ENCODE measurements at regions not wholly inside any gene's neighbourhood (a gene's known extent, or its start where the extent isn't known, plus 50 kb on each side); places are given as distances from the start of the nearest gene placed in this dataset.
"Not testable (repeated sequence)": the region's sequence is repeated elsewhere in the genome, so short reads cannot be mapped to it uniquely, and the experiment has no call there.

DNA sequence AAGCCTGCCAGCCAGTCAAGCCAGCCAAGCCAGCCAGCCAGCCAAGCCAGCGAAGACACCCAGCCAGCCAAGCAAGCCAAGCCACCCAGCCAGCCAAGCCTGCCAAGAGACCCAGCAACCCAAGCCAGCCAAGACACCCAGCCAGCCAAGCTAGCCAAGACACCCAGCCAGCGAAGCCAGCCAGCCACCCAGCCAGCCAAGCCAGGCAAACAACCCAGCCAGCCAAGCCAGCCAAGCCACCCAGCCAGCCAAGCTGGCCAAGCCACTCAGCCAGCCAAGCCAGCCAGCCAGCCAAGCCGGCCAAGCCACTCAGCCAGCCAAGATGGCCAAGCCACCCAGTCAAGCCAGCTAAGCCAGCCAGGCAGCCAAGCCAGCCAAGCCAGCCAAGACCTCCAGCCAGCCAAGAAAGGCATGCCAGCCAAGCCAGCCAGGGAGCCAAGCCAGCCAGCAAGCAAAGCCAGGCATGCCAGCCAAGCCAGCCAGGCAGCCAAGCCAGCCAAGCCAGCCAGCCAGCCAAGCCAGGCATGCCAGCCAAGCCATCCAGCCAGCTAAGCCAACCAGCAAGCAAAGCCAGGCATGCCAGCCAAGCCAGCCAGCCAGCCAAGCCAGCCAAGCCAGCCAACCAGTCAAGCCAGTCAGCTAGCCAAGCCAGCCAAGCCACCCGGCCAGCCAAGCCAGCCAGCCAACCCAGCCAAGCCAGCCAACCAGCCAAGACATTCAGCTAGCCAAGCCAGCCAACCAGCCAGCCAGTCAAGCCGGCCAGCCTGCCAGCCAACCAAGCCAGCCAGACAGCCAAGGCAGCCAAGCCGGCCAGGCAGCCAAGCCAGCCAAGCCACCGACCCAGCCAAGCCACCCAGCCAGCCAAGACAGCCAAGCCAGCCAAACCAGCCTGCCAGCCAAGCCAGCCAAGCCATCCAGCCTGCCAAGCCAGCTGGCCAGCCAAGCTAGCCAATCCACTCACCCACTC lies 323.8 kb upstream of the PLGLB2 start:
- DNase-seq (ENCODE audit: low spot score); H3K4me1 Mint-ChIP-seq (ENCODE audit: low read depth); H3K4me3 Mint-ChIP-seq; H3K9me3 Mint-ChIP-seq; H3K27ac Mint-ChIP-seq; H3K27me3 Mint-ChIP-seq (ENCODE audit: insufficient read depth); H3K36me3 Mint-ChIP-seq (ENCODE audit: low read depth); intact Hi-C loops (cut with micrococcal nuclease): not testable (repeated sequence)

DNA sequence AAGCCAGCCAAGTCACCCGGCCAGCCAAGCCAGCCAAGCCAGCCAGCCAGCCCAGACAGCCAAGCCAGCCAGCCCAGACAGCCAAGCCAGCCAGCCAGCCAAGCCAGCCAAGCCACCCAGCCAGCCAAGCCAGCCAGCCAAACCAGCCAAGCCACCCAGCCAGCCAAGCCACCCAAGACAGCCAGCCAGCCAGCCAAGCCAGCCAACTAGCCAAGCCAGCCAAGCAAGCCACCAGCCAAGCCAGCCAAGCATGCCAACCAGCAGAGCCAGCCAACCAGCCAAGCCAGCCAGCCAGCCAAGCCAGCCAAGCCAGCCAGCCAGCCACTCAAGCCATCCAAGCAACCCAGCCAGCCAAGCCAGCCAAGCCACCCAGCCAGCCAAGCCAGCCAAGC lies 323.1 kb upstream of the PLGLB2 start:
- intact Hi-C loops (cut with micrococcal nuclease); H3K4me3 Mint-ChIP-seq; H3K36me3 Mint-ChIP-seq (ENCODE audit: low read depth); H3K4me1 Mint-ChIP-seq (ENCODE audit: low read depth); H3K27me3 Mint-ChIP-seq (ENCODE audit: insufficient read depth); H3K9me3 Mint-ChIP-seq; DNase-seq (ENCODE audit: low spot score); H3K27ac Mint-ChIP-seq: not testable (repeated sequence)

DNA sequence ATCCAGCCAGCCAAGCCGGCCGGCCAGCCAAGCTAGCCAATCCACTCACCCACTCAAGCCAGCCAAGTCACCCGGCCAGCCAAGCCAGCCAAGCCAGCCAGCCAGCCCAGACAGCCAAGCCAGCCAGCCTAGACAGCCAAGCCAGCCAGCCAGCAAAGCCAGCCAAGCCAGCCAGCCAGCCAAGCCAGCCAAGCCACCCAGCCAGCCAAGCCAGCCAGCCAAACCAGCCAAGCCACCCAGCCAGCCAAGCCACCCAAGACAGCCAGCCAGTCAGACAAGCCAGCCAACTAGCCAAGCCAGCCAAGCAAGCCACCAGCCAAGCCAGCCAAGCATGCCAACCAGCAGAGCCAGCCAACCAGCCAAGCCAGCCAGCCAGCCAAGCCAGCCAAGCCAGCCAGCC lies 322.7 kb upstream of the PLGLB2 start:
- H3K27me3 Mint-ChIP-seq (ENCODE audit: insufficient read depth); H3K9me3 Mint-ChIP-seq; H3K36me3 Mint-ChIP-seq (ENCODE audit: low read depth); intact Hi-C loops (cut with micrococcal nuclease); DNase-seq (ENCODE audit: low spot score); H3K4me1 Mint-ChIP-seq (ENCODE audit: low read depth); H3K4me3 Mint-ChIP-seq; H3K27ac Mint-ChIP-seq: not testable (repeated sequence)

DNA sequence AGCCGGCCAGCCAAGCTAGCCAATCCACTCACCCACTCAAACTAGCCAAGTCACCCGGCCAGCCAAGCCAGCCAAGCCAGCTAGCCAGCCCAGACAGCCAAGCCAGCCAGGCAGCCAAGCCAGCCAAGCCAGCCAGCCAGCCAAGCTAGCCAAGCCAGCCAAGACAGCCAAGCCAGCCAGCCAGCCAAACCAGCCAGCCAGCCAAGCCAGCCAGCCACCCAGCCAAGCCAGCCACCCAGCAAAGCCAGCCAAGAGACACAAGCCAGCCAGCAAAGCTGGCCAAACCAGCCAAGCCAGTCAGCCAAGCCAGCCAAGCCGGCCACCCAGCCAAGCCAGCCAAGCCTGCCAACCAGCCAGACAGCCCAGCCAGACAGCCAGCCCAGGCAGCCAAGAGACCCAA lies 322.2 kb upstream of the PLGLB2 start:
- H3K9me3 Mint-ChIP-seq; intact Hi-C loops (cut with micrococcal nuclease); H3K36me3 Mint-ChIP-seq (ENCODE audit: low read depth); H3K27me3 Mint-ChIP-seq (ENCODE audit: insufficient read depth); H3K4me3 Mint-ChIP-seq; H3K4me1 Mint-ChIP-seq (ENCODE audit: low read depth); DNase-seq (ENCODE audit: low spot score); H3K27ac Mint-ChIP-seq: not testable (repeated sequence)

DNA sequence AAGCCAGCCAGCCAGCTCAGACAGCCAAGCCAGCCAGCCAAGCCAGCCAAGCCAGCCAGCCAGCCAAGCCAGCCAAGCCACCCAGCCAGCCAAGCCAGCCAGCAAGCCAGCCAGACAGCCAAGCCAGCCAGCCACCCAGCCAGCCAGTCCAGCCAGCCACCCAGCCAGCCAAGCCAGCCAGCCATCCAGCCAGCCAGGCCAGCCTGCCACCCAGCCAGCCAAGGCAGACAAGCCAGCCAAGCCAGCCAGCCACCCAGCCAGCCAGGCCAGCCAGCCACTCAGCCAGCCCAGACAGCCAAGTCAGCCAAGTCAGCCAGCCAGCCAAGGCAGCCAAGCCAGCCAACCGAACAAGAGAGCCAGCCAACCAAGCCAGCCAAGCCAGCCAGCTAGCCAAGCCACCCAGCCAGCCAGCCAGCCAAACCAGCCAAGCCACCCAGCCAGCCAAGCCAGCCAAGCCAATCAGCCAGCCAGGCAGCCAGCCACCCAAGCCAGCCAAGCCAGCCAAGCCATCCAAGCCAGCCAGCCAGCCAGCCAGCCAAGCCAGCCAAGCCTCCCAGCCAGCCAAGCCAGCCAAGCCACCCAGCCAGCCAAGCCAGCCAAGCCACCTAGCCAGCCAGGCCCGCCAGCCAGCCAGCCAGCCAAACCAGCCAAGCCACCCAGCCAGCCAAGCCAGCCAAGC lies 319.3 kb upstream of the PLGLB2 start:
- H3K4me1 Mint-ChIP-seq (ENCODE audit: low read depth); DNase-seq (ENCODE audit: low spot score); H3K27me3 Mint-ChIP-seq (ENCODE audit: insufficient read depth); H3K36me3 Mint-ChIP-seq (ENCODE audit: low read depth); H3K9me3 Mint-ChIP-seq; H3K4me3 Mint-ChIP-seq; intact Hi-C loops (cut with micrococcal nuclease); H3K27ac Mint-ChIP-seq: not testable (repeated sequence)

DNA sequence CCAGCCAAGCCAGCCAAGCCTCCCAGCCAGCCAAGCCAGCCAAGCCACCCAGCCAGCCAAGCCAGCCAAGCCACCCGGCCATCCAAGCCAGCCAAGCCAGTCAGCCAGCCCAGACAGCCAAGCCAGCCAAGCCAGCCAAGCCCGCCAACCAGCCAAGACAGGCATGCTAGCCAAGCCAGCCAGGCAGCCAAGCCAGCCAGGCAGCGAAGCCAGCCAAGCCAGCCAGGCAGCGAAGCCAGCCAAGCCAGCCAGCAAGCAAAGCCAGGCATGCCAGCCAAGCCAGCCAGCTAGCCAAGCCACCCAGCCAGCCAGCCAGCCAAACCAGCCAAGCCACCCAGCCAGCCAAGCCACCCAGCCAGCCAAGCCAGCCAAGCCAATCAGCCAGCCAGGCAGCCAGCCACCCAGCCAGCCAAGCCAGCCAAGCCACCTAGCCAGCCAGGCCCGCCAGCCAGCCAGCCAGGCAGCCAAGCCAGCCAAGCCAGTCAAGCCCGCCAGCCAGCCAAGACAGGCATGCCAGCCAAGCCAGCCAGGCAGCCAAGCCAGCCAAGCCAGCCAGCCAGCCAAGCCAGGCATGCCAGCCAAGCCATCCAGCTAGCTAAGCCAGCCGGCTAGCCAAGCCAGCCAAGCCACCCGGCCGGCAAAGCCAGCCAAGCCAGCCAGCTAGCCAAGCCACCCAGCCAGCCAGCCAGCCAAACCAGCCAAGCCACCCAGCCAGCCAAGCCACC lies 318.5 kb upstream of the PLGLB2 start:
- H3K4me1 Mint-ChIP-seq (ENCODE audit: low read depth); intact Hi-C loops (cut with micrococcal nuclease); H3K27ac Mint-ChIP-seq; H3K9me3 Mint-ChIP-seq; DNase-seq (ENCODE audit: low spot score); H3K27me3 Mint-ChIP-seq (ENCODE audit: insufficient read depth); H3K4me3 Mint-ChIP-seq; H3K36me3 Mint-ChIP-seq (ENCODE audit: low read depth): not testable (repeated sequence)

DNA sequence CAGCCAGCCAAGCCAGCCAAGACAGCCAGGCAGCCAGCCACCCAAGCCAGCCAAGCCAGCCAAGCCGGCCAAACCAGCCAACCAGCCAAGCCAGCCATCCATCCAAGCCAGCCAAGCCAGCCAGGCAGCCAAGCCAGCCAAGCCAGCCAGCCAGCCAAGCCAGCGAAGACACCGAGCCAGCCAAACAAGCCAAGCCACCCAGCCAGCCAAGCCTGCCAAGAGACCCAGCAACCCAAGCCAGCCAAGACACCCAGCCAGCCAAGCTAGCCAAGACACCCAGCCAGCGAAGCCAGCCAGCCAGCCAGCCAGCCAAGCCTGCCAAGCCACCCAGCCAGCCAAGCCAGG lies 318.0 kb upstream of the PLGLB2 start:
- DNase-seq (ENCODE audit: low spot score); H3K4me3 Mint-ChIP-seq; H3K27ac Mint-ChIP-seq; H3K27me3 Mint-ChIP-seq (ENCODE audit: insufficient read depth); H3K9me3 Mint-ChIP-seq; intact Hi-C loops (cut with micrococcal nuclease); H3K36me3 Mint-ChIP-seq (ENCODE audit: low read depth); H3K4me1 Mint-ChIP-seq (ENCODE audit: low read depth): not testable (repeated sequence)

DNA sequence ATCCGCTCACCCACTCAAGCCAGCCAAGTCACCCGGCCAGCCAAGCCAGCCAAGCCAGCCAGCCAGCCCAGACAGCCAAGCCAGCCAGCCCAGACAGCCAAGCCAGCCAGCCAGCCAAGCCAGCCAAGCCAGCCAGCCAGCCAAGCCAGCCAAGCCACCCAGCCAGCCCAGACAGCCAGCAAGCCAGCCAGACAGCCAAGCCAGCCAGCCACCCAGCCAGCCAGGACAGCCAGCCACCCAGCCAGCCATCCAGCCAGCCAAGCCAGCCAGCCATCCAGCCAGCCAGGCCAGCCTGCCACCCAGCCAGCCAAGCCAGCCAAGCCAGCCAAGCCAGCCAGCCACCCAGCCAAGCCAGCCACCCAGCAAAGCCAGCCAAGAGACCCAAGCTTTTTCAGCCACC lies 316.8 kb upstream of the PLGLB2 start:
- H3K4me1 Mint-ChIP-seq (ENCODE audit: low read depth); H3K4me3 Mint-ChIP-seq; DNase-seq (ENCODE audit: low spot score); H3K27me3 Mint-ChIP-seq (ENCODE audit: insufficient read depth); H3K27ac Mint-ChIP-seq; H3K36me3 Mint-ChIP-seq (ENCODE audit: low read depth); H3K9me3 Mint-ChIP-seq; intact Hi-C loops (cut with micrococcal nuclease): not testable (repeated sequence)

DNA sequence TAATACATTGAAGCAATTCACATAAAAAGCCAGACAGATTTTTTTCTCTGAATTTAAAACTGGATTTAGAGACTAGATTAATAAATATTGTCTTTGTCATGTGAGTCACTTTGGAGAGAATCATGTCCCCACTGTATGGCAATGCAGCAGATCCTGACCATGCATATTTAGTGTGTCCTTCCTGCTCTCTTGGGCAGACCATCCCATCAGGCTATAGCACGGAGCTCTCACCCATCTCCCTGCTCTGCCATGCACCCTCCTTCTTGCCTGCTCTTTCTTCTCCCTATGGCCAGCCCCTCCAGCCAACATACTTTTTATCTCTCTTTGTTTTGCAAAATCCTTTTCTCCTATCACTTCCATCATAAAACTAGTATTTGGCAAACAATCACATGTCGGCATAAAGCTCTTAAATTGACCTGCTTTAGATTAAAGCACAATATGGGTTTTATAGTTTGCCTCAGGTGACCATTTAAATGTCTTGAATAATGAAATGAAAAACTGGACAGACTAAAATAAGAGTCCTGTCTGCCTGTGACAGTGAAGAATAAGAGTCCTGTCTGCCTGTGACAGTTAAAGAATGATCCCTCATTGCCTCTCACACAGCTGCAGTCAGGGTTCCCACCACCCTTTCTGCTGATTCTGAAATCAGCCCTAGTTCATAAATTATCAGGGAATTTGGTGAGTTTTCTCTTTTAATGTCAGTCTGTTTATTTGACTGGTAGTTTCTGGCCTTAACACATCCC lies 315.0 kb upstream of the PLGLB2 start:
- H3K27me3 Mint-ChIP-seq (ENCODE audit: insufficient read depth); H3K9me3 Mint-ChIP-seq; H3K4me1 Mint-ChIP-seq (ENCODE audit: low read depth); H3K36me3 Mint-ChIP-seq (ENCODE audit: low read depth); H3K4me3 Mint-ChIP-seq; H3K27ac Mint-ChIP-seq; intact Hi-C loops (cut with micrococcal nuclease); DNase-seq (ENCODE audit: low spot score): not testable (repeated sequence)

DNA sequence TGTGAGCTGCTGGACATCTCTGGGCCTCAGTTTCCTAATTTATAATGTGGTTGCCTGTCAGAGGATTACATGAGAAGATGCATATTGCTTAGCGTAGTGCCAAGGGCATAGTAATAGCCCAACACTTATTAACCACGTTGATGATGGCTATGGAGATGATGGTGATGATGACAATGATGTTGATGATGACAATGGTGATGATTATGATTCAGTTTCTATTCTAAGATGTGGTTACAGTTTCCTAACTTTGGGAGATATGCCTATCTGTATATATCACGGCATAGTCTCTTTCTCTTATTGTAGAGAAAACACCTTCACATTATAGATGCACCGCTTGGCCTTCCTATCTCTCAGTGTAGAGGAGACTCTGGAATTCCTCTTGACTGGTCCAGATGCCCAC lies 311.9 kb upstream of the PLGLB2 start:
- H3K9me3 Mint-ChIP-seq; intact Hi-C loops (cut with micrococcal nuclease); H3K36me3 Mint-ChIP-seq (ENCODE audit: low read depth); H3K4me3 Mint-ChIP-seq; H3K27ac Mint-ChIP-seq; H3K27me3 Mint-ChIP-seq (ENCODE audit: insufficient read depth); DNase-seq (ENCODE audit: low spot score); H3K4me1 Mint-ChIP-seq (ENCODE audit: low read depth): not testable (repeated sequence)

DNA sequence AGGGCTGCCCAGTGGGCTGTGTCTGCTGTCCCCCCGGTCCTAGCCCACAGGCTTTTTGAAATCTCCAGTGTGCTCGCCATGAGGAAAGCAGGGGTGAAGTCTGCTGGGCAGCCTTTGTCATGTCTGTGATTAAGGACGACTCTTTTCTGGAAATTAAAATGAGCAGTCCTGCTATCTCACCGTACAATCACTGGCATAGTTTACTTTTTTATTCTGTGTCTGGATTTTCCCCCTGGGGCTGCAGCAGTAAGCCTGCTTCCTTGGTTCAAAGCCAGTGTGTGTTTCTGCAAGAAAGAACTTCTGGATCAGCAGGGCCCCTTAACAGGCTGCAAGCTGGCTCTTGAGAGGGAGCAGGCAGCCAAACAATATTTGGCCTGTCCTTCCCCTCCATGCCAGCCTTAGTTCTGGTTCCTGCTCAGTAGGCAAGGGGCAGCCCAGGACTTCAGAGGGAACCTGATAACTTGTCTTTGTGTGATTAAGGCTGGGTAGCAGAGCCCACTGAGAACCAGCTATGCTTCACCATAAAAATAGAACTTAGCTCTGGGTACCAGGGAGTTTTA lies 310.1 kb upstream of the PLGLB2 start:
- H3K4me1 Mint-ChIP-seq (ENCODE audit: low read depth): peaks cover 25% of the 10 kb centered on the region
- intact Hi-C loops (cut with micrococcal nuclease); H3K36me3 Mint-ChIP-seq (ENCODE audit: low read depth); H3K27me3 Mint-ChIP-seq (ENCODE audit: insufficient read depth); H3K9me3 Mint-ChIP-seq; H3K27ac Mint-ChIP-seq; H3K4me3 Mint-ChIP-seq; DNase-seq (ENCODE audit: low spot score): not testable (repeated sequence)

DNA sequence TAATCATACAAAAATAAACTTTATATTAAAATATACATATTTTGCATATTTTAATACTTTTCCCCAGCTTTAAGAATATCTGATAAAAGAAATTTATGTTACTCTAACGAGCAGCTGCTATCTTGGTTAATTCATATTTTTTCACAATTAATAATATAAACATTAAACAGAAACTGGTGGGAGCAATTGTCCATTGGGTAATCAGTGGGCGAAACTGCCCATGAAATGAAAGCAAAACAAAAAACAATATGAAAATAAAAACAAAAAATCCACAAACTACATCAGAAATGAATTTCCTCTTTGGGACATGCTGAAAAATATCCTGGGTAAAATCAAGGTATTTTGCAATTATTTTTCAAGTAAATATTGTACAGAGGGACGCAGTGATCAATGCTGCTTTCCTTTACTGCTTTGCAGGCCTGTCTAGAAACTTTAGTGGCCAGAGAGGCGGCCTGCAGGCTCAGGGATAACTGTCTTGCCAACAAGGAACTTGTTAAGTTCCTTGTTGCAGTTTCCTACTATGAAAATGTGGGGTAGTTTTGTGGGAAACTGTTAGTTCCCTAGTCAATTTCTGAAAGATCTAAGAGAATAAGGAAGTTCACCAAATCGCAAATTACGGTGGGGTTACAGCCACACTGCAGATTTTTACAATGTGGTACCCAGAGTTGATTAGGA lies 309.0 kb upstream of the PLGLB2 start:
- H3K9me3 Mint-ChIP-seq; intact Hi-C loops (cut with micrococcal nuclease); H3K27me3 Mint-ChIP-seq (ENCODE audit: insufficient read depth); H3K36me3 Mint-ChIP-seq (ENCODE audit: low read depth); DNase-seq (ENCODE audit: low spot score); H3K27ac Mint-ChIP-seq; H3K4me3 Mint-ChIP-seq: not testable (repeated sequence)
- peaks cover 30% of the 10 kb centered on the region for H3K4me1 Mint-ChIP-seq (ENCODE audit: low read depth)

Measured in activated T-helper 1 cell treated with anti-CD3 and anti-CD28 coated beads, Interleukin-12 subunit alpha, Interleukin-12 subunit beta, Interleukin-2, Interleukin-4 antibody, amounts not matched to agents 30 ng/mL and 10 ng/mL and 1 ng/mL, durations not matched to agents 14 hours and 24 hours and 36 hours (primary cell).